ENCODE measurements at regions not wholly inside any gene's neighbourhood (a gene's known extent, or its start where the extent isn't known, plus 50 kb on each side); places are given as distances from the start of the nearest gene placed in this dataset.

GRCh38 chr18:11268741-11269233, 119.4 kb upstream of the PIEZO2 start:
- DNase-seq (ENCODE audit: low read depth) = no peak

GRCh38 chr18:11268153-11268552, 118.8 kb upstream of the PIEZO2 start:
- no peak for DNase-seq (ENCODE audit: low read depth)

GRCh38 chr18:11266781-11267480, 117.6 kb upstream of the PIEZO2 start:
- no peak for DNase-seq (ENCODE audit: low read depth)

GRCh38 chr18:11261486-11261885, 112.1 kb upstream of the PIEZO2 start:
- no peak for DNase-seq (ENCODE audit: low read depth)

- no peak for DNase-seq (ENCODE audit: low read depth)
Measured at GRCh38 chr18:11260961-11261461, 111.6 kb upstream of the PIEZO2 start.

GRCh38 chr18:11259469-11260150, 110.2 kb upstream of the PIEZO2 start:
- DNase-seq (ENCODE audit: low read depth) = no peak

- no peak for DNase-seq (ENCODE audit: low read depth)
Measured at GRCh38 chr18:11258039-11258610, 108.8 kb upstream of the PIEZO2 start.

- DNase-seq (ENCODE audit: low read depth) = no peak
Measured at GRCh38 chr18:11256251-11256650, 106.9 kb upstream of the PIEZO2 start.

GRCh38 chr18:11251891-11252270, 102.5 kb upstream of the PIEZO2 start:
- DNase-seq (ENCODE audit: low read depth) = no peak

- no peak for DNase-seq (ENCODE audit: low read depth)
Measured at GRCh38 chr18:11251229-11251890, 102.0 kb upstream of the PIEZO2 start.

- DNase-seq (ENCODE audit: low read depth) = no peak
Measured at GRCh38 chr18:11249391-11249790, 100.0 kb upstream of the PIEZO2 start.

GRCh38 chr18:11247381-11247970, 98.1 kb upstream of the PIEZO2 start:
- DNase-seq (ENCODE audit: low read depth) = no peak

- no peak for DNase-seq (ENCODE audit: low read depth)
Measured at GRCh38 chr18:11246495-11247300, 97.3 kb upstream of the PIEZO2 start.

GRCh38 chr18:11245879-11246278, 96.5 kb upstream of the PIEZO2 start:
- no peak for DNase-seq (ENCODE audit: low read depth)

- no peak for DNase-seq (ENCODE audit: low read depth)
Measured at GRCh38 chr18:11237484-11237883, 88.1 kb upstream of the PIEZO2 start.

GRCh38 chr18:11237066-11237465, 87.7 kb upstream of the PIEZO2 start:
- no peak for DNase-seq (ENCODE audit: low read depth)

- DNase-seq (ENCODE audit: low read depth) = no peak
Measured at GRCh38 chr18:11224153-11224552, 74.8 kb upstream of the PIEZO2 start.

- no peak for DNase-seq (ENCODE audit: low read depth)
Measured at GRCh38 chr18:11219571-11219970, 70.2 kb upstream of the PIEZO2 start.

GRCh38 chr18:11215216-11215615, 65.8 kb upstream of the PIEZO2 start:
- DNase-seq (ENCODE audit: low read depth) = no peak

- DNase-seq (ENCODE audit: low read depth) = no peak
Measured at GRCh38 chr18:11204020-11204419, 54.7 kb upstream of the PIEZO2 start.

- DNase-seq (ENCODE audit: low read depth) = no peak
Measured at GRCh38 chr18:11199477-11199876, 50.1 kb upstream of the PIEZO2 start.
